ENCODE measurements at regions not wholly inside any gene's neighbourhood (a gene's known extent, or its start where the extent isn't known, plus 50 kb on each side); places are given as distances from the start of the nearest gene placed in this dataset.
"Not testable (repeated sequence)": the region's sequence is repeated elsewhere in the genome, so short reads cannot be mapped to it uniquely, and the experiment has no call there.

GRCh38 chr1:60848583-60849188 lies 233.7 kb upstream of the NFIA start:
- DNase-seq: peak; percentile 54

- DNase-seq: peak; percentile 10
Measured at GRCh38 chr1:60847855-60848582, 234.3 kb upstream of the NFIA start.

DNA sequence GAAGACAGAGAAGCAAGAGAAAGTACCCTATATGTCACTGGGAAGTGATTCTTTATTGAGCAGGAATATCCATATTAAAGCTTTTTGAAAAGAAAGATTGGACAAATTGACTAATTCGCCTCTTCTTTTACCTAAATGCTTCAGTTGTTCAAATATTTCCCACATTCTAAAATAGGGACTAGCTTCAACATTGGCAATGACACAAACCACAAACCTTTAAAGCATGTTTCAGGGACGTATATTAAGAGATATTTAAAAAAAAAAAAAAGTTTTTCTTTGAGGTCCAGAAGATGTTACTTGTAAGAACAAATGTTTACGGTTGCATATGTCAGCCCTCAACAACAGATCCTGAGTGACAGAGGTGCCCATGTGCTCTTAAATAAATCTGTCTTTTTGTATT lies 235.0 kb upstream of the NFIA start:
- DNase-seq: no peak

GRCh38 chr1:60845659-60846058 lies 236.7 kb upstream of the NFIA start:
- DNase-seq: not testable (repeated sequence)

DNA sequence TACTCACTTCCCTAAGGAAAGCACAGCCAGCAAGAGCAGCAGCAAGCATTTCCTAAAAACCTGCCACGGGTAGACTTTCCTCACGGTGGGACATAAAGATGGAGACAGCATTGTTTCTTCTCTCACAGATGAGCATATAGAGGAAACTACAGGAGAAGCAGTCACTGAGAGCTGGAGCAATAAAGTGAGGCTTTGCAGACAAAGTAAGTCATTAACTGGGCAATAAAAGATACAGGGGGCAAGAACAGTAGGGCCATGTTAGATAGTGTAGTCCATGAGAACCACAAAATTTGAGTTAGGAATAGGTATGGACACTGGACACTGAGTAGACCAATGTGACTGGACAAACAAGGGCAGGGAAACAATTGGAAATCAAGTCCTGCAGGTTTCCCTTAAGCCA lies 240.1 kb upstream of the NFIA start:
- DNase-seq: no peak

GRCh38 chr1:60841116-60842046 lies 241.0 kb upstream of the NFIA start:
- peak; percentile 26 for DNase-seq

- not testable (repeated sequence) for DNase-seq
Measured at GRCh38 chr1:60840476-60840875, 241.9 kb upstream of the NFIA start.

GRCh38 chr1:60835649-60836048 lies 246.7 kb upstream of the NFIA start:
- DNase-seq: no peak

GRCh38 chr1:60833173-60833572 lies 249.2 kb upstream of the NFIA start:
- DNase-seq: no peak

- no peak for DNase-seq
Measured at GRCh38 chr1:60832367-60832766, 250.0 kb upstream of the NFIA start.

- no peak for DNase-seq
Measured at GRCh38 chr1:60831780-60832179, 250.6 kb upstream of the NFIA start.

- DNase-seq: no peak
Measured at GRCh38 chr1:60828944-60829343, 253.4 kb upstream of the NFIA start.

- no peak for DNase-seq
Measured at GRCh38 chr1:60826320-60827094, 255.9 kb upstream of the NFIA start.

DNA sequence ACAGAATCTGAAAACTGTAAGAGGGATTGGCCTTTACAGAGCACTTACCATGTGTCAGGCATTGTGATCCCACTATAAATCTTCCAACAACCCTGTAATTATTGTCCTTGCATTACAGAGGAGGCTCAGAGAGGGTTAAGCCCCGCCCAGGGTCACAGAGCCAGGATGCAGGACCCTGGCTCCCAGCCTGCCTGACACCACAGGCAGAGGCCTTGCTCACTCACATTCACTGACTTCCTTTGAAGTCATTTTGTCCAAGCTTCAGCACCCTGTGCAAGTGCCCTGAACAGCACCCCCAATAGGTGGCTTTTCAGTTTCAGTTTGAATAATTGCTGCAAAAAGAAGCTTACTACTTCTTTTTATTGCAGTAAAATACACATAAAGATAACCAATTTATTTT lies 256.8 kb upstream of the NFIA start:
- peak; percentile 92 for DNase-seq

DNA sequence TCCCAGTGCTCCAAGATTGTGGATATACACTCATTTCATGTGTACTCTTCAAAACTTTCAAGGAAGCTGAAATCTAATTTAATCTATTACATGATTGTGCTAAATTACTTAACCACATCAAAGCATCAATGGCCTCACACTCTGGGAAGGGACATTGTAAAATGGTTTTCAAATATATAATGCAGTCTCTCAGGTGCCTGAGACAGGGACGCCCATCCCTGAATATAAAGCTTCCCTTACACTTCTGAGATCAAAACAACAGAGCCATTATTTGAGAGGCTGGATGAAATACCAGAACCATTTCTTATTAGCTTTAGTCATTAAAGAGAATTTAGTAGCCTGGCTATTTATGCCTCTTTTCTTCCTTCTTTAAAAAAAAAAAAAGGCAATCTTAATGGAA lies 259.2 kb upstream of the NFIA start:
- no peak for DNase-seq

DNA sequence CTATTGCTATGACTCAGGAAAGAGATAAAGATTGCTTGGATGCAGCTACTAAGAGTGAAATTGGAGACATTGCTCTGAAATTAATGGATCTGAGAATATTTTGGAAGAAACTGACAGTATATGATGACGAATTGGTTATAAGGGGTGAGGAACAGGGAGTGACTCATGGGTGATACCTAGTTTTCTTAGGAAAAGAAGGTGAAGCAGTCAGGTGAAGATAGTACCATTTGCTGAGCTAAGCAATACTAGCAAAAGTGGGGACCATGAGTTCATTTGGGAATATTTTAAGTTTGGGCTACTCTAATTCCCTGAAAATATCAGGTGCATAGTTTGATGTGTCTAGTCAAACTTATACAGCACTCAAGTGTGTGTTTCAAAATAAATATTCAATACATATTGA lies 260.1 kb upstream of the NFIA start:
- no peak for DNase-seq

DNA sequence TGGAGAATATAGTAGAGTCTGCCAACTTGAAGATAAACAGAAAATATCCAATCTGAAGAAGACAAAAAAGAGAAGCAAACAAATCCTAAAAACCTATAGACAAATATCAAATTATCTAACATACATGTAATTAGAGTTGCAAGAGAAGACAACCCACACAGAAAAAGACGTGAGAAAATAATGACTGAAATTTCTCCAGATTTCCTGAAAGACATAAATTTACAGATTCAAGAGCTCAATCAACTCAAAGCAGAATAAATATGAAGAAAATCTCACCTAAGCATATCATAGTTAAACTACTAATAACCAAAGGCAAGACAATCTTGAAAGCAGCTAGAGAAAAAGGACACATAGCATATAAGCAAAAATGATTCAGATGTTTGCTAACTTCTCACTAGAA lies 261.2 kb upstream of the NFIA start:
- no peak for DNase-seq

- no peak for DNase-seq
Measured at GRCh38 chr1:60818969-60819701, 263.2 kb upstream of the NFIA start.

DNA sequence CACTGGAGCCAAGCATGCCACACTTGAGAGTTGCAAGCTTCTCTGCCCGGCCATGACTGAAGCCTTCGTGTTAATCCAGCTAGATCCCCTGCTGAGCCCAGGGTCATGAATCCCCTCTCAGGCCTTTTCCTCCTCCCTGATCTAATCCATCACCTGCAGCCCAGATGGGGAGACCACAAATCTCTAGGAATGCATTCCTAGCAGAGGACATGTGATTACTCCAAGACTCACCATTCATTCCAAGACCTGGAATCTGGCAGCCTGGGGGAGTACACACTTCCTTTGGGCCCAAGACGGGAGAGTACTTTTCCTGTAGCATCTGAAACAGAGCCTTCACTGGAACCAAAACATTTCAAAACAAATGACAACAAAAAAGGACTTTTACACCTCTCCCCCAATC lies 269.3 kb upstream of the NFIA start:
- DNase-seq: no peak

DNA sequence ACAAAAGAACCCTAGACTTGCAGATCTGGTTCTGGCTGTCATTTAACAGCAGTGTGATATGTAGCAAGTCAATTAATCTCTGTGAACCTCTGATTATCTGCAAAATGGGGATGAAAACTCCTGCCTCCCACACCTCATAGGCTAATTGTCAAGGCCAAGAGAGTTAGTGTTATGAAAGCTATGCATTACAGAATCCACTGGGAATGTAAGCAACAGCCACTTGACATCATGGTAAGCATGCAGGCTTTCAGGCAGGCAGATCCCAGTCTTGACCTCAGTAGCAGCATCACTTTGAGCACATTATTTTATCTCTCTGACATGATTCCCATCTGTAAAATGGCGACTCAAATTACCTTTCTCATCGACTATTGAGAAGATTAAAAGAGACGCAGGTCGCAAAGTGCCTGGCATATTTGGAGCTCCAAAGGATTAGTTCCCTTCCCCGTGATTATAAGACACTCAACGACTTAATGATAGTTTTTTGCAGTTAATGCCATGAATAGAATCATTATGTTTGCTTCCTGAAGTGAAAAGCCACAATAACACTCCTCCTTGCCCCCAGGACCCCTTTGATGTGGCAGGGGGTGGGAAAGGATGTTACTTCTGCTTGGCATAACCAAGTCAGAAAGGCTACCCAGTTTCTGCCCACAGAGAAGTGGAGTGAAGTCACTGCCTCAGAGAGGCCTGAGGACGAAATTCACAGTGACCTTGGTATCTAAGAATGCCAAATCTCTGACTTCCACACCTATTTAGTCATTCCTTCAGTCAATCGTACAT lies 273.0 kb upstream of the NFIA start:
- peak; percentile 88 for DNase-seq

GRCh38 chr1:60808676-60809075 lies 273.7 kb upstream of the NFIA start:
- no peak for DNase-seq

Measured in NCI-H69 (cell line).